ENCODE measurements at regions not wholly inside any gene's neighbourhood (a gene's known extent, or its start where the extent isn't known, plus 50 kb on each side); places are given as distances from the start of the nearest gene placed in this dataset.

DNA sequence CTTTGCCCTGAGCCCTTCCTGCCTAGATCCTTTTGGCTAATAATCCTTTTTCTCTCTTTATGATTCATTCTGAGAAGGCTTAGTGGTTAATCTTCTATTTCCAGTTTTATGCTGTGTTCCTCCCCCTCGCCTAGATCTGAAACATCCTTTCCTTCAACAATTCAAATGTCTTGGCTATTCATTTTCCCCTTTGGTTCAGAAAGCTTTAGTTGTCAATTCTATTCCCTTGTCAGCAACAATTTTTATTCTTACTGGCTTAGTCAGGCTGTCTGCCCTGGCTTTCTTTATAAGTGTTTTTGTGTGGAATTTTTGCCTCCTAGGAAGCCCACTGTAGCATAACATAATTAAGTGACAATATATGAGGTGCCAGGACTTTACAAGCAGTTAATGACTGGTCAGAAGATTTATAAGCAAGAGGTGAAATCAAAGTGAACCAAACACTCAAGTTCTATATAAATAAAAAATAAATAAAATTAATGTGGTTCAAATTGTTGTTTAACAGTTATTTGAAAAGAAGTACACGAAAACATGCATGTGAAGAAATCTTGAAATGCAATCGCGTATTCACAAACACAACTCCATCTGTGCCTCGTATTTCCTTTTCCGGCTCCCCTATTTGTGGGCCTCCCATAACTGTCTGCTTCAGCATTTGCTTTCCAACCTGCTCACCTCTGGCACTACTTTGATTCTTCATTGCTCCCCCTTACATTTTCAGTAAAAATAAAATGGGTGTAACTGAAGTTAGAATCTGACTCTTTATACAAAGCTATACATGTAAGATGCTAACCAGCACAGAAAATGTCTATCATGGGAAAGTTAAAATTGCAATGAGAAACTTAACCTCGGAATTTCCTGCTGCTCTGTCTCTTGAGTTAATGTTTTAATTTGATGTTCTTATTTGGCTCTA is 235.4 kb downstream of the SPRY1 start:
- TF ChIP-seq, protein P1, sequence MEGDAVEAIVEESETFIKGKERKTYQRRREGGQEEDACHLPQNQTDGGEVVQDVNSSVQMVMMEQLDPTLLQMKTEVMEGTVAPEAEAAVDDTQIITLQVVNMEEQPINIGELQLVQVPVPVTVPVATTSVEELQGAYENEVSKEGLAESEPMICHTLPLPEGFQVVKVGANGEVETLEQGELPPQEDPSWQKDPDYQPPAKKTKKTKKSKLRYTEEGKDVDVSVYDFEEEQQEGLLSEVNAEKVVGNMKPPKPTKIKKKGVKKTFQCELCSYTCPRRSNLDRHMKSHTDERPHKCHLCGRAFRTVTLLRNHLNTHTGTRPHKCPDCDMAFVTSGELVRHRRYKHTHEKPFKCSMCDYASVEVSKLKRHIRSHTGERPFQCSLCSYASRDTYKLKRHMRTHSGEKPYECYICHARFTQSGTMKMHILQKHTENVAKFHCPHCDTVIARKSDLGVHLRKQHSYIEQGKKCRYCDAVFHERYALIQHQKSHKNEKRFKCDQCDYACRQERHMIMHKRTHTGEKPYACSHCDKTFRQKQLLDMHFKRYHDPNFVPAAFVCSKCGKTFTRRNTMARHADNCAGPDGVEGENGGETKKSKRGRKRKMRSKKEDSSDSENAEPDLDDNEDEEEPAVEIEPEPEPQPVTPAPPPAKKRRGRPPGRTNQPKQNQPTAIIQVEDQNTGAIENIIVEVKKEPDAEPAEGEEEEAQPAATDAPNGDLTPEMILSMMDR (IDR thresholded peaks at IDR 0.05; ENCODE audit: low read depth, low read length, poor library complexity, severe bottlenecking) = no peak
- TF ChIP-seq EZH2phosphoT487 (IDR thresholded peaks at IDR 0.05; ENCODE audit: borderline replicate concordance, low read length) = no peak

All from DOHH2 (cell line).